Activated T-cell treated with anti-CD3 and anti-CD28 coated beads for 48 hours (primary cell): ENCODE measurements at regions not wholly inside any gene's neighbourhood (a gene's known extent, or its start where the extent isn't known, plus 50 kb on each side); places are given as distances from the start of the nearest gene placed in this dataset.

ENCODE experiments used
- DNase-seq: peaks from one replicate; pipeline ENCODE4 v3.0.0-alpha.2; 2020; ENCODE audit warnings: low read depth

- no peak for DNase-seq
Observed at GRCh38 chr6:10305790-10306415, 109.0 kb downstream of the TFAP2A start.

DNA sequence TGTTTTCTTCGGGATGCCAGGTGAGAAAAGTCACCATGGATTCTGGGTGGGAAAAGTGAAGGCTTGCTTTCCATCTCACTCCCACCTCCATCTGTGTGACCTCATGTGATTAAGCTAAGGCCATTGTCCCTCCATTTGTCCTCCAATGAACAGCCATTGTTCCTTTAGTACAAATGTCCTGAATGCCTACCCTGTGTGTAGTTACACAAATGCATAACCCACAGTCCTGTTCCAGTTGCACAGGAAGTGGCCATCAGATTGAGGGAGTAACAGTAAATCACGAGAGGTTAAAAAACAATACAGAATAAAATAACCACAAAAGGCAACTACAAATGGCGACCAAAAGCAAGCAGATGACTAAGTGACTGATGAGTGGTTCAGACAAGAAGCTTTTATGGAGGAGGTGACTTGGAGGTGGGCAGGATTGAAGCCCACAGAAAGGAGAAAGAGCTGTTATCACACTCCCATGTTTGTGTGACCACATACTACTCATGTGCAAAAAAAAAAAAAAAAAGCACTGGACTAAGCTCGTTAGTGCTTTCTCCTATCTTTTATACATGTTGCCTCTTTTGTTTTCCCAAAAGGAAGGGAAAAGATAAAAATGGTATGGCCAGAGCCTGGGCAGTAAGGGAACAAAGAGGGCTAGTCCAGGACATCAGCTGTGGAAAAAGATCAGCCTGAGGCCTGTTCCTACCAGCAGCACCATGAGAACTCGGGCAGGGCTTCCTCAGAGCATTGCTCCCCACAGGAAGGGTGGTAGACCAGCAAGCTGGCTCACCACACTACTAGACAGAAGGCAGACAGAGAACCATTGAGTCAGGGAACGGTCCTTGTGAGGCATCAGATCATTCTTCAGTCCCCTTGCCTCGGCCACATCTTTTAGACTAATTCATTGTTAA lies 111.0 kb downstream of the TFAP2A start:
- no peak for DNase-seq

- DNase-seq, result no peak
Observed at GRCh38 chr6:10302566-10303235, 112.2 kb downstream of the TFAP2A start.

DNA sequence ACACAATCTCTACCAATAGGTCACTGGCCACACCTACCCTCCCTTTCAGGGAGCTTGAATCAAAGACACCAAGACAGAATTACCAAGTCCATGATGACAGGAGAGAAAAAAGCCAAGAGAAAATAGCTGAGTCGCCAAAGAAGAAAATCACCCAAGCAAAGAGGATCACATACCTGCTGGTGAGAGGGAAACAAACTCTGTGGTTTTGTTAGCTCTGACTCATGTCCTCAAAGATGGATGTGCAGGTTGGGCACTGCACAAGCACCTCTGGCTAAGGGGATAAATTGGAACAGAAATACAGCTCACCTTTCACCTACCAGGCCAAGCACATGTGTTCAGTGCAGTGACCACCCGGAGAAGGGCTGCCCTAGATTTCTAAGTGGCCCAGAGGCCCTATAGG lies 114.8 kb downstream of the TFAP2A start:
- no peak for DNase-seq

DNA sequence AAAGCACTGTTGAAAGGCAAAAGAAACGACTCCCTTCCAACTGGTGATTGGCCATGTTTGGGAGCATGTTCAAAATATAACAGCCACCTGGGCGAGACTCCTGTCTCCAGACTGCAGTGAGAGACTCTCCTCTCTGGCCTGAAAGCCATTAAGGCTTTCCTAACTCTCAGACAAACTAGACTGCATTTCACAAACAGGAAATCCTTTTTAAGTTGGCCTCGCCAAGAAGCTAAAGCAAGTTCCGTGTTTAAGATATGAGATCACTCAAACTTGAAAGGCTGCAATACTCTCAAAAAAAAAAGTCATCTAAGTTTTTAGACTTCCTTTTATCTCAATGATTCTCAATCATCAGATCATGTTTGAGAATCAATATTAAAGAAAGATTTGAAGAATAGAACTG lies 117.0 kb downstream of the TFAP2A start:
- DNase-seq, result no peak

GRCh38 chr6:10278746-10279145 lies 136.1 kb downstream of the TFAP2A start:
- DNase-seq, result no peak

DNA sequence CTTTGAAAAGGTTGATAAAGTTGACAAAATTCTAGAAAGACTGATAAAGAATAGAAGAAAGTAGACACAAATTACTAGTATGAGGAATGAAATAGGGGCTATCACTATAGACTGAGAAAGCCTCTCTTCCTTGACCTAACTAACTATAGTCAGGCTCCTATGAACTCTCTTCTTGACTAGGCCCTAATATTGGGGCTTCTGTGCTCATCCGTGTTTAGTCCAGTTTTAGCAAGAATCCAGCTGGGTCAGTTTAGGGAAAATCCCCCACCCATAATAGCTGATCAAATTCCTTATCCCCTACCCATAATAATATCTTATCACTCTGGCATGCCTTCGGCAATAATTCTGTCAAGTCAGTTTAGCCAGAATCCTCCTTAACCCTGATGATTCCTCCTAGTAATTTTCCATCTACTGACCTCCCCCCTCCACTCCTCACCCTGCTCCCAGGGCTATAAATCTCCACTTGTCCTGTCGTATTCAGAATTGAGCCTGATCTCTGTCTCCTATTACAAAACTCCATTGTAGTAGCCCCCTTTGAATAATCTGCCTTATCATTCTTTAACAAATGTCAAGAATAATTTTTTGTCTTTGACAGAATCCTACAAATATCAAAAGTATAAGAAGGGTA lies 138.1 kb downstream of the TFAP2A start:
- no peak for DNase-seq

GRCh38 chr6:10276106-10276505 lies 138.8 kb downstream of the TFAP2A start:
- no peak for DNase-seq

GRCh38 chr6:10272591-10272990 lies 142.3 kb downstream of the TFAP2A start:
- no peak for DNase-seq

- DNase-seq, result no peak
Observed at GRCh38 chr6:10271982-10272381, 142.9 kb downstream of the TFAP2A start.

GRCh38 chr6:10269814-10270472 lies 144.9 kb downstream of the TFAP2A start:
- DNase-seq, result no peak

DNA sequence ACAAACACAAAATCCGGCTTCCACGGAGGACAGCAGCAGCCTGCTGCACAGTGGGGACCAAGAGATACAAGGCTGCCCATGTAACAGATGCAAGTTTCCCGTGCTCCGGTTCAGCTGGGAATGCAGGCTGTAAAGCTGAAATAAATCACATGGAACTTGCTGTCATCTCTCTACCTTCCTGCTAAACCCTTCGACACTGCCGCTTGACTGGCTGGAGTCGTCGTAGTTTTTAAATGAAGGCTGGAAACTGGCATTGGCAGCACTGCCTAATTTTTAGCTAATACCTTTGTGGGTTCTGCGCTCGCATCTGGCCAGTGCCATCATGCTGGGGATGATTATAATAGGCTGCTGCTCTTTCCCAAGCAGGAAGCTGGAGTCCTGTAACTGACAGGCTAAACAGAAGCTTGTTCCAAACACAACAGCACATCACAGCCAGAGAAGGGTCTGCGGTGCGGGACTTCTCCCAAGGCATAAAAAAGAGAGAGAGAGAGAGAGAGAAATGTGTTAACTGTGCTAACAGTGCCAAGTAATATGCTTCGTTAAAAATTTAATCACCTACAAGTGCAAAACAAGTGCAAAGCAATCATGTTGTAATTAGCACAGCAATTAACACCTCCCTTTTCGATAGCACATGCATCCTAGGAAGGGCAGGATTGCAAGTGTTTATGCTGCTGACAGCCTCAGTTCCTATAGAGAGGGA lies 146.1 kb downstream of the TFAP2A start:
- no peak for DNase-seq

DNA sequence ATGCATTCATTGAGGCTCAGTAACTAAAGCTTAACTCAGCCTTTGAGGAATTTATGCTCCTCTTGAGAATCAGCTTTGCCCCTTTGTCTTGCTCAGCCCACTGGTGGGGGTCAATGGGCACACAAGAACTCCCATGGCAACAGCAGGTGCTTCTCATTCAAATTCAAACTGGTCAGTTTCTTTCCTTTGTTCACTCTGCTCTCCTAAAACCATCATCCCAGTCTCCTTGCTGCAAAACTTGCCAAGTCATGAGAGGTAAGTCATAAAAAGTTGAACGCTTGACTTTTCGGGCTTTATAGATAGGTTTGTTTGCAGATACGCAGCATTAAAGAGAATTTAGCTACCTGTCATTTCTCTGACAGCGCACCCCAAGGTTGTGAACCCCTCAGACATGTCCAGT lies 146.8 kb downstream of the TFAP2A start:
- DNase-seq, result no peak

GRCh38 chr6:10266462-10266861 lies 148.4 kb downstream of the TFAP2A start:
- no peak for DNase-seq

DNA sequence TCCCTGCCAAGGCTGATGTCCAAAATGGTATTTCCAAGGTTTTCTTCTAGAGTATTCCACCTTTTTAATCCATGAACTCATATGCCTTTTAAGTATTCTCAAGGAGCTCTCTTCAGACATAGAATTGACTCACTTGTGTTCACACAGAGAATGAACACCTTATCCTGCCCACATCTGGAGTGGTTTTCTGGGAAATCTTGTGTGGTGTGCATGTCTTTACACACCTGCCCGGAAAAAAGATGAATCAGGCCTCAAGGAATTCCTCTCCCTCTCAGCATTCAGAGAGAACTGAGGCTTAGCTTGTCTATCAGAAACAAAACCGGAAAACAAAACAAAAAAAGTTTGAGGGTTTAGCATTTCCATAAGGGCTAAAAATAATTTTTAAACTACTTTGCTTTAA lies 148.8 kb downstream of the TFAP2A start:
- DNase-seq, result no peak

DNA sequence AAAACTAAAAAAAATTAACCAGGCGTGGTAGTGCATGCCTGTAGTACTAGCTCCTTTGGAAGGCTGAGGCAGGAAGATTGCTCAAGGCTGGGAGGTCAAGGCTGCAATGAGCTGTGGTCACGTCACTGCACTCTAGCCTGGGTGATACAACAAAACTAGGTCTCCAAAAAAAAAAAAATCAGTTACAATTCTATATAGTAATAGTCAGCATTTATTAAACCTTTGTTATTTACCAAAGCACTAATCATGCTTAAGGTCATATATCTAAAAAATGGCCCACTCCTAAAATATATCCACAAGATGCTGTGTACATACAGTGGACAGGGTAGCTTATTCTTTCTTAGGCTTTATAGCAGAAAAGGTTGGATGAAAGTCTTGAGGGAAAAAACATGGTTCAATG lies 152.4 kb downstream of the TFAP2A start:
- no peak for DNase-seq

DNA sequence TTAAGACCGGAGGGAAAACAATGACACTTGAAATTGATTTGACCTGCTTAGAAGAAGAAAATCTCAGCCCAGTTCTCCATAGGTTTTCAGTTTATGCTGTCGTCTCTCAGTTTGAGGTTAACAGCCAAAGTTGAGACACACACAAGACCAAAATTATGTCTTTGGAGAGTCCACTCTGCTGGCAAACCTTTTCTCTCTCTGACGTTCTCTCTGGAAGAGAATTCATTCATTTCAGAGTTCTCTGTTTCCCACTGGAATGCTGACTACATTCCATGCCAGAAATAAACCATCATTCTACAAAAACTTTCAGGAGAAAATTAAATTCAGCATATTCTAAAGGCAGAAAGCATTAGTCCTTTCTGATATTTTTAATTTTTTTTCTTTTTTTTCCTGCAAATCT lies 155.2 kb downstream of the TFAP2A start:
- DNase-seq, result no peak

DNA sequence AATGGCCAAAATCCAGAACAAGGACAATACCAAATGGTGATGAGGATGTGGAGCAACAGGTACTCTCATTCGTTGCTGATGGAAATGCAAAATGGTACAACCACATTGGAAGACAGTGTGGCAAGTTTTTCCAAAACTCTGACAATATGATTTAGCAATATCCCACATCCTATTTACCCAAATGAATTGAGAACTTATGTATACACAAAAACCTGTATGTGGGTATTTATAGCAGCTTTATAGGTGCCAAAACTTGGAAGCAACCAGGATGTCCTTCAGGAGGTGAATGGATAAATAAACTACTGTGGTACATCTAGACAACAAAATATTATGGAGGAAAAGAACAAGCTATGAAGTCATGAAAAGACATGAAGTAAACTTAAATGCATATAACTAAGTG lies 156.5 kb downstream of the TFAP2A start:
- no peak for DNase-seq

DNA sequence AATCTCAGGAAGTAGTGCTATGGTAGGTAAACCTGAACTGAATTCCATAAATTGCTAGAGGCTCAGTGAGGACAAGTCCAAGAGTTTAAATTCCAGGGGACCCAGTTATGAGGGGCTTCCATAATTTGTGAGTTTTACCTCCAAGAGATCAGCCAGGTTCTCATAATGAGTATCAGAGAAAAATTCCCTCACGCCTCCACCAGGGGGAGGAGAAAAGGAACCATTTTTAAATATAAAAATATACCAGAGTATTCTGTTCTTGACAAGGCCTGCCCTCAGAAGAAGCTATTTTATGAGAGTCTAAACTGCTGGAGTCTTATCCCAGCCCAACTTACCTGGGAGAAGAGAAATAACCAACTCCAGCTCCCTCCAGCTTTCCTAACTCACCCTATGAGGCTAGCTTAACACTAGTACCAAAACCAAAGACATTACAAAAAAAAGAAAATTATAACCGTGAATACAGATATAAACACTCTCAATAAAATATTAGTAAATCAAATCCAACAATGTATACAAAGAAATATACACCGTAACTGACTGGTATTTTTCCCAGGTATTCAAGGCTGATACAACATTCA lies 158.7 kb downstream of the TFAP2A start:
- DNase-seq, result no peak

DNA sequence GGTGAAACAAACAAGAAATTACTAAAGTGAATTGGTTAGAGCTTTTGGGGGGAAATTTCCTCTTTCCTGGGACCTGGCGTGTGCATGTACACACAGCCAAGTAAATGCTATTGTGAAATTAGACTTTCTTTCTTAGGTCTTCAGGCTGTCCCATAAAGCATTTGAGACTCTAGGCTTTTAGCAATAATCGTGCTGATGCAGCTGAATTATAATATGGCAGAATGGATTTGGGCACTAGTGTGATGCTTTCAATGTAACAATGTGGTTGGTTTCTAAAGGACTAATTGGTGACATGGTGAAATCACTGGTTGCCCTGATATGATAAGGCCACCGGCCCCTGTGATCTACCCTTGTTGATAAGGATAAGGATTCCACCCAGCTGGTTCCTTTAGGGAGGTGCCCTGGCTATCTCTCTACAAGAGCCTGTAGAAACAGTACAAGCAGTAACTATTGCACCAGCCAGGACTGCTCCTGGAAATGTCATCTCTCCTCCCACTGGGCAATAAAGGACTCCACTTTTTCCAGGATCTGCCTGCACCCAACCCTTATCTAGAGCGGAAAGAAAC lies 164.1 kb downstream of the TFAP2A start:
- no peak for DNase-seq

DNA sequence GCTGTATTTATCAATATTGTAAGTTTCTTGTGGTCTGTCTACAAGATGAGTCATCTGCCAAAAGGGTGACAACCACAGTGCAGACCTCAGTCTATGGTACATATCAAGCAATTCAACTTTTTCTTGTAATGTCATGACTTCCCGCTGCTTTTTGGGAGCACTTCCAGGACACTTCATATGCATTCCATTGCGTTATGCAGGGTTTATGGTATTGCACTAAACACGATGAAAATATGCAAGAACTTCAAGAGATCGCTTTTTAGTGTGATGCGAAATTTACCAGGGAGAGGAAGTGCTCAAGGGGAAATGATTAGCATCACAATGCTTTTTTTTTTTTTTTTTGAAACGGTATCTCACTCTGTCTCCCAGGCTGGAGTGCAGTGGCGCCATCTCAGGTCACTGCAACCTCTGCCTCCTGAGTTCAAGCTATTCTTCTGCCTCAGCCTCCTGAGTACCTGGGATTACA lies 166.5 kb downstream of the TFAP2A start:
- no peak for DNase-seq
